ENCODE measurements at regions not wholly inside any gene's neighbourhood (a gene's known extent, or its start where the extent isn't known, plus 50 kb on each side); places are given as distances from the start of the nearest gene placed in this dataset.

DNA sequence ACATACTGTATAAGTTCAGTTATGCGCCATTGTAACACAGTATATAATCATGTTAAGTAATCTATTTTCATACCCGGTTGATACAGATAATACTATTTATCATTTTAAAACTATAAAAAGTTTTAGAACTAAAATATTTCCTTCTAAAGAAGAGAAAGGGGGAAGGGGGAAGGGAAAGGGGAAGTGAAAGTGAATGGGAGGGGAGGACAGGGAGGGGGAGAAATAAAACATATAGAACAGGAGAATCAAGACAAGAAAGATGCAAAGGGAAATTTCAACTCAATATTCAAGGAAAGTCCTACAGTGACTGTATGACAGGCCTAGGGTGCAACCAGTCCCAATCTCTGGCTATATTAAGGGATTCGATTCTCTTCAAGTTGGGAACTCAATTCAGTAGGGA is 1278.8 kb downstream of the MAT2B start:
- H3K27me3 ChIP-seq (ENCODE audit: control insufficient read depth in 4 of 4, insufficient read depth in 4 of 4, low read length in 3 of 4): no peaks in the 10 kb centered on the region
- H3K4me3 ChIP-seq (ENCODE audit: low read depth in 1 of 3, low read length in 3 of 3): no peak overlapping the region
- H3K9ac ChIP-seq (ENCODE audit: low read depth in 1 of 2, low read length in 2 of 2): no peak overlapping the region
- no peaks in the 10 kb centered on the region for H3K9me3 ChIP-seq (ENCODE audit: control insufficient read depth in 4 of 4, low read length in 3 of 4)
- no peak for DNase-seq (ENCODE audit: low spot score)
- H3K36me3 ChIP-seq (ENCODE audit: control insufficient read depth in 4 of 4, insufficient read depth in 3 of 4, low read depth in 1 of 4, low read length in 3 of 4): no peaks in the 10 kb centered on the region
- no peak overlapping the region for H3K27ac ChIP-seq (ENCODE audit: low read depth in 1 of 2, low read length in 2 of 2)
- H3K4me1 ChIP-seq (ENCODE audit: control insufficient read depth in 4 of 4, insufficient read depth in 4 of 4, low read length in 3 of 4): no peaks in the 10 kb centered on the region
- no peak for TF ChIP-seq GABPA (IDR thresholded peaks at IDR 0.05 in 1 of 2, conservative IDR thresholded peaks at IDR 0.05 in 1 of 2)
- TF ChIP-seq SP1 (IDR thresholded peaks at IDR 0.05): no peak
- no peak for TF ChIP-seq NR2F2 (IDR thresholded peaks at IDR 0.05)
- no peak for TF ChIP-seq HNF4A (conservative IDR thresholded peaks at IDR 0.05)
- TF ChIP-seq FOXA1 (IDR thresholded peaks at IDR 0.05): no peak
- TF ChIP-seq TAF1 (conservative IDR thresholded peaks at IDR 0.05): no peak
- TF ChIP-seq RAD21 (IDR thresholded peaks at IDR 0.05): no peak
- no peak for TF ChIP-seq JUND (IDR thresholded peaks at IDR 0.05)
- no peak for TF ChIP-seq RXRA (IDR thresholded peaks at IDR 0.05)
- TF ChIP-seq, protein P1, sequence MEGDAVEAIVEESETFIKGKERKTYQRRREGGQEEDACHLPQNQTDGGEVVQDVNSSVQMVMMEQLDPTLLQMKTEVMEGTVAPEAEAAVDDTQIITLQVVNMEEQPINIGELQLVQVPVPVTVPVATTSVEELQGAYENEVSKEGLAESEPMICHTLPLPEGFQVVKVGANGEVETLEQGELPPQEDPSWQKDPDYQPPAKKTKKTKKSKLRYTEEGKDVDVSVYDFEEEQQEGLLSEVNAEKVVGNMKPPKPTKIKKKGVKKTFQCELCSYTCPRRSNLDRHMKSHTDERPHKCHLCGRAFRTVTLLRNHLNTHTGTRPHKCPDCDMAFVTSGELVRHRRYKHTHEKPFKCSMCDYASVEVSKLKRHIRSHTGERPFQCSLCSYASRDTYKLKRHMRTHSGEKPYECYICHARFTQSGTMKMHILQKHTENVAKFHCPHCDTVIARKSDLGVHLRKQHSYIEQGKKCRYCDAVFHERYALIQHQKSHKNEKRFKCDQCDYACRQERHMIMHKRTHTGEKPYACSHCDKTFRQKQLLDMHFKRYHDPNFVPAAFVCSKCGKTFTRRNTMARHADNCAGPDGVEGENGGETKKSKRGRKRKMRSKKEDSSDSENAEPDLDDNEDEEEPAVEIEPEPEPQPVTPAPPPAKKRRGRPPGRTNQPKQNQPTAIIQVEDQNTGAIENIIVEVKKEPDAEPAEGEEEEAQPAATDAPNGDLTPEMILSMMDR (IDR thresholded peaks at IDR 0.05; ENCODE audit: low read depth, low read length, missing input control): no peak
- TF ChIP-seq HNF4G (IDR thresholded peaks at IDR 0.05): no peak
- TF ChIP-seq, protein P2, sequence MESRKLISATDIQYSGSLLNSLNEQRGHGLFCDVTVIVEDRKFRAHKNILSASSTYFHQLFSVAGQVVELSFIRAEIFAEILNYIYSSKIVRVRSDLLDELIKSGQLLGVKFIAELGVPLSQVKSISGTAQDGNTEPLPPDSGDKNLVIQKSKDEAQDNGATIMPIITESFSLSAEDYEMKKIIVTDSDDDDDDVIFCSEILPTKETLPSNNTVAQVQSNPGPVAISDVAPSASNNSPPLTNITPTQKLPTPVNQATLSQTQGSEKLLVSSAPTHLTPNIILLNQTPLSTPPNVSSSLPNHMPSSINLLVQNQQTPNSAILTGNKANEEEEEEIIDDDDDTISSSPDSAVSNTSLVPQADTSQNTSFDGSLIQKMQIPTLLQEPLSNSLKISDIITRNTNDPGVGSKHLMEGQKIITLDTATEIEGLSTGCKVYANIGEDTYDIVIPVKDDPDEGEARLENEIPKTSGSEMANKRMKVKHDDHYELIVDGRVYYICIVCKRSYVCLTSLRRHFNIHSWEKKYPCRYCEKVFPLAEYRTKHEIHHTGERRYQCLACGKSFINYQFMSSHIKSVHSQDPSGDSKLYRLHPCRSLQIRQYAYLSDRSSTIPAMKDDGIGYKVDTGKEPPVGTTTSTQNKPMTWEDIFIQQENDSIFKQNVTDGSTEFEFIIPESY (IDR thresholded peaks at IDR 0.05): no peak
- WGBS: 82% methylated on average over 3 of the region's 3 CpGs

DNA sequence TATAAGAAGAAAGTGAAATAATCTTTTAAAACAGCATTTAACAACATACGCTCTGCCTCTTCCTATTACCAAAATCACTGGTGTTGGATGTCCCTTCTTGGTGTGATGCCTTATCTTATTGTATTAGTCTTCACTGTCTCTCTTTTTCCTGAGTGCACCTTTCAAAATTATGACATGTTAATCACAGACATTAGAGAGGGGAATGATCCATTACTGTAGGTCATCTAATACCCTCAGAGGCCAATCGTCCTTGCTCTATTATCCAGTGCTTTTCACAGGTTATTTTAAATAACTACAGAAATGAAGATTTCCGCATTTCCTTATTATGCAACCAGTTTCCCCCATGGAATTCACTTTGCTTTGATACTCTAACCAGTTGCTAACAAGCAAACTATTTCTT is 1292.7 kb downstream of the MAT2B start:
- no peak for DNase-seq (ENCODE audit: low spot score)
- Histone ChIP-seq H3K4me3 (ENCODE audit: low read depth in 1 of 3, low read length in 3 of 3) (no peak overlapping the region), H3K36me3 (ENCODE audit: control insufficient read depth in 4 of 4, insufficient read depth in 3 of 4, low read depth in 1 of 4, low read length in 3 of 4) (no peaks in the 10 kb centered on the region), H3K27ac (ENCODE audit: low read depth in 1 of 2, low read length in 2 of 2) (no peak overlapping the region), H3K4me1 (ENCODE audit: control insufficient read depth in 4 of 4, insufficient read depth in 4 of 4, low read length in 3 of 4) (no peaks in the 10 kb centered on the region), H3K9me3 (ENCODE audit: control insufficient read depth in 4 of 4, low read length in 3 of 4) (peaks cover 0 to 3% (median 0%) of the 10 kb centered on the region in 4 donors), H3K27me3 (ENCODE audit: control insufficient read depth in 4 of 4, insufficient read depth in 4 of 4, low read length in 3 of 4) (peaks cover 0 to 2% (median 0%) of the 10 kb centered on the region in 4 donors), H3K9ac (ENCODE audit: low read depth in 1 of 2, low read length in 2 of 2) (no peak overlapping the region)
- TF ChIP-seq EGR1 (IDR thresholded peaks at IDR 0.05; ENCODE audit: low read depth in 2 of 2): no peak
- TF ChIP-seq SP1 (IDR thresholded peaks at IDR 0.05): no peak
- no peak for TF ChIP-seq GABPA (IDR thresholded peaks at IDR 0.05 in 1 of 2, conservative IDR thresholded peaks at IDR 0.05 in 1 of 2)
- TF ChIP-seq HNF4A (conservative IDR thresholded peaks at IDR 0.05): no peak
- TF ChIP-seq FOXA1 (IDR thresholded peaks at IDR 0.05): no peak
- no peak for TF ChIP-seq YY1 (IDR thresholded peaks at IDR 0.05)
- no peak for TF ChIP-seq NR2F2 (IDR thresholded peaks at IDR 0.05)
- TF ChIP-seq, protein P1 (IDR thresholded peaks at IDR 0.05; ENCODE audit: low read depth, low read length, missing input control): no peak
- no peak for TF ChIP-seq RAD21 (IDR thresholded peaks at IDR 0.05)
- 75% methylated on average over 3 of the region's 3 CpGs for WGBS

Measured in liver (tissue), 8 donors.